Neural cell (in vitro differentiated cells): ENCODE measurements at regions not wholly inside any gene's neighbourhood (a gene's known extent, or its start where the extent isn't known, plus 50 kb on each side); places are given as distances from the start of the nearest gene placed in this dataset.

Experiments used
- CTCF ChIP-seq: fragments of 450-650 bp; IDR thresholded peaks from 2 replicates; pipeline ENCODE4 v1.5.1; 2014; ENCODE audit warnings: antibody characterized with exemption, mild to moderate bottlenecking, moderate library complexity; ENCODE audit not compliant: poor library complexity, severe bottlenecking
- EP300 ChIP-seq: fragments of 450-650 bp; conservative IDR thresholded peaks from 2 replicates; pipeline ENCODE4 v1.6.1; 2014; ENCODE audit warnings: antibody characterized with exemption, mild to moderate bottlenecking, moderate library complexity; ENCODE audit not compliant: poor library complexity, severe bottlenecking
- EZH2 ChIP-seq: fragments of 200-600, 300-800 bp; shearing (Covaris generic), sonication (generic); IDR thresholded peaks from 2 replicates; pipeline ENCODE4 v1.6.1; 2014; ENCODE audit warnings: antibody characterized with exemption, low read length, borderline replicate concordance, mild to moderate bottlenecking; ENCODE audit not compliant: insufficient read depth, poor library complexity, severe bottlenecking
- POLR2AphosphoS5 ChIP-seq: IDR thresholded peaks from 2 replicates; pipeline ENCODE4 v1.6.1; 2012
- RAD21 ChIP-seq: fragments of 450-650 bp; conservative IDR thresholded peaks from 2 replicates; pipeline ENCODE4 v1.6.1; 2014; ENCODE audit warnings: antibody characterized with exemption, mild to moderate bottlenecking, moderate library complexity
- SMC3 ChIP-seq: fragments of 450-650 bp; conservative IDR thresholded peaks from 2 replicates; pipeline ENCODE4 v1.6.1; 2014; ENCODE audit warnings: antibody characterized with exemption, mild to moderate bottlenecking, moderate library complexity; ENCODE audit not compliant: poor library complexity
- TAF1 ChIP-seq: IDR thresholded peaks from 2 replicates; pipeline ENCODE4 v1.6.1; 2012; ENCODE audit warnings: low read depth

GRCh38 chr18:59767732-59768131 lies 70.5 kb upstream of the CCBE1 start:
- TF ChIP-seq CTCF = no peak
- TF ChIP-seq EP300 = no peak
- TF ChIP-seq POLR2AphosphoS5 = no peak
- no peak for TF ChIP-seq EZH2
- TF ChIP-seq RAD21 = no peak
- no peak for TF ChIP-seq SMC3
- TF ChIP-seq TAF1 = no peak
